Cardiac septum (tissue), 1 donor: ENCODE measurements at regions not wholly inside any gene's neighbourhood (a gene's known extent, or its start where the extent isn't known, plus 50 kb on each side); places are given as distances from the start of the nearest gene placed in this dataset.

Source experiments
- DNase-seq: peaks from one replicate; pipeline ENCODE4 v3.0.0-alpha.2; 2020; ENCODE audit warnings: low spot score
- intact Hi-C: fragments of 100-400 bp; cut with DNase I; formaldehyde crosslinking; loops from one replicate; pipeline ENCODE4 v1.14.0; 2022
- donor health status: DM: no; HTN: no; CAD: no.

GRCh38 chr4:41318839-41319530 lies 62.3 kb downstream of the UCHL1 start:
- peak; percentile 83 for DNase-seq
- intact Hi-C loops = loop anchor here (5.0 kb wide), 1 partner anchor 38 kb away; no protein-coding TSS in a partner anchor

- intact Hi-C loops = loop anchor here (5.0 kb wide), 1 partner anchor 38 kb away; no protein-coding TSS in a partner anchor
- no peak for DNase-seq
Measured at GRCh38 chr4:41319553-41319952, 62.8 kb downstream of the UCHL1 start.

- intact Hi-C loops = no loop called here
- no peak for DNase-seq
Measured at GRCh38 chr4:41320278-41320677, 63.5 kb downstream of the UCHL1 start.

- no peak for DNase-seq
- intact Hi-C loops = no loop called here
Measured at GRCh38 chr4:41320786-41321185, 64.1 kb downstream of the UCHL1 start.

GRCh38 chr4:41321216-41321945 lies 64.7 kb downstream of the UCHL1 start:
- DNase-seq = no peak
- intact Hi-C loops = no loop called here

- no peak for DNase-seq
- intact Hi-C loops = no loop called here
Measured at GRCh38 chr4:41322617-41323016, 65.9 kb downstream of the UCHL1 start.

- intact Hi-C loops = no loop called here
- DNase-seq = no peak
Measured at GRCh38 chr4:41323179-41323578, 66.5 kb downstream of the UCHL1 start.

- intact Hi-C loops = no loop called here
- no peak for DNase-seq
Measured at GRCh38 chr4:41323706-41324105, 67.0 kb downstream of the UCHL1 start.

- DNase-seq = no peak
- intact Hi-C loops = no loop called here
Measured at GRCh38 chr4:41324861-41325260, 68.1 kb downstream of the UCHL1 start.

GRCh38 chr4:41325901-41326300 lies 69.2 kb downstream of the UCHL1 start:
- intact Hi-C loops = no loop called here
- DNase-seq = no peak

GRCh38 chr4:41326776-41327175 lies 70.0 kb downstream of the UCHL1 start:
- DNase-seq = no peak

GRCh38 chr4:41327770-41328169 lies 71.0 kb downstream of the UCHL1 start:
- intact Hi-C loops = no loop called here
- DNase-seq = no peak

More at GRCh38 chr4:41326776-41327175, 70.0 kb downstream of the UCHL1 start:
- intact Hi-C loops = no loop called here

GRCh38 chr4:41329361-41329760 lies 72.6 kb downstream of the UCHL1 start:
- DNase-seq = no peak
- intact Hi-C loops = no loop called here

- no peak for DNase-seq
- intact Hi-C loops = no loop called here
Measured at GRCh38 chr4:41331224-41331623, 74.5 kb downstream of the UCHL1 start.

- intact Hi-C loops = no loop called here
- no peak for DNase-seq
Measured at GRCh38 chr4:41332510-41333054, 75.9 kb downstream of the UCHL1 start.

GRCh38 chr4:41334182-41334581 lies 77.5 kb downstream of the UCHL1 start:
- intact Hi-C loops = no loop called here

GRCh38 chr4:41339812-41340809 lies 83.4 kb downstream of the UCHL1 start:
- DNase-seq = no peak
- intact Hi-C loops = no loop called here

More at GRCh38 chr4:41334182-41334581, 77.5 kb downstream of the UCHL1 start:
- no peak for DNase-seq

- no peak for DNase-seq
- intact Hi-C loops = no loop called here
Measured at GRCh38 chr4:41346306-41347061, 89.8 kb downstream of the UCHL1 start.

GRCh38 chr4:41349021-41349420 lies 92.3 kb downstream of the UCHL1 start:
- DNase-seq = no peak
- intact Hi-C loops = no loop called here
